K562 (cell line): ENCODE measurements at regions not wholly inside any gene's neighbourhood (a gene's known extent, or its start where the extent isn't known, plus 50 kb on each side); places are given as distances from the start of the nearest gene placed in this dataset.

Source experiments
- FOXK2 ChIP-seq, 2 experiments: fragments of 450-650 bp; IDR thresholded peaks in 1 of 2; conservative IDR thresholded peaks in 1 of 2; 2 replicates each; pipeline ENCODE4 v1.6.1; 2016; ENCODE audit warnings: low read depth in 2 of 2, mild to moderate bottlenecking in 1 of 2
- FOXM1 ChIP-seq, 2 experiments: fragments of 450-650 bp in 1 of 2; sonication (generic) in 1 of 2; formaldehyde crosslinking in 1 of 2; IDR thresholded peaks; 2 replicates each; pipeline versions ENCODE4 v1.6.1 to v1.9.0; 2017 to 2022; ENCODE audit warnings: low read depth in 2 of 2, mild to moderate bottlenecking in 2 of 2, missing genetic modification reagents in 1 of 2, moderate library complexity in 1 of 2
- JUNB ChIP-seq: fragments of 450-650 bp; formaldehyde crosslinking; conservative IDR thresholded peaks from 2 replicates; pipeline ENCODE4 v1.4.0; 2020; ENCODE audit warnings: mild to moderate bottlenecking
- POLR2A ChIP-seq: fragments of 450-650 bp; conservative IDR thresholded peaks from 2 replicates; pipeline ENCODE4 v1.6.1; 2016
- ZBTB7A ChIP-seq: IDR thresholded peaks from 2 replicates; pipeline ENCODE4 v1.6.1; 2011; ENCODE audit warnings: low read depth, mild to moderate bottlenecking, low read length, moderate library complexity, borderline replicate concordance; ENCODE audit not compliant: control insufficient read depth
- TF ChIP-seq, protein P1 (sequence below): sonication (generic); formaldehyde crosslinking; IDR thresholded peaks from 2 replicates; pipeline ENCODE4 v1.4.0; 2020; ENCODE audit warnings: mild to moderate bottlenecking, missing genetic modification reagents
- TF ChIP-seq, protein P2 (sequence below), 3 experiments: IDR thresholded peaks in 2 of 3; conservative IDR thresholded peaks in 1 of 3; 2 replicates each; pipeline ENCODE4 v1.5.1; 2011 to 2012; ENCODE audit warnings: low read length in 3 of 3, mild to moderate bottlenecking in 3 of 3, control low read depth in 2 of 3, improper control_type of control experiment in 1 of 3, inconsistent platforms in 1 of 3, low read depth in 1 of 3, mixed read lengths in 1 of 3, moderate library complexity in 1 of 3; ENCODE audit not compliant: insufficient read depth in 2 of 3
- TF ChIP-seq, protein P3 (sequence below): IDR thresholded peaks from 2 replicates; pipeline ENCODE4 v1.6.1; 2016; ENCODE audit warnings: missing genetic modification characterization, missing compliant biosample characterization

DNA sequence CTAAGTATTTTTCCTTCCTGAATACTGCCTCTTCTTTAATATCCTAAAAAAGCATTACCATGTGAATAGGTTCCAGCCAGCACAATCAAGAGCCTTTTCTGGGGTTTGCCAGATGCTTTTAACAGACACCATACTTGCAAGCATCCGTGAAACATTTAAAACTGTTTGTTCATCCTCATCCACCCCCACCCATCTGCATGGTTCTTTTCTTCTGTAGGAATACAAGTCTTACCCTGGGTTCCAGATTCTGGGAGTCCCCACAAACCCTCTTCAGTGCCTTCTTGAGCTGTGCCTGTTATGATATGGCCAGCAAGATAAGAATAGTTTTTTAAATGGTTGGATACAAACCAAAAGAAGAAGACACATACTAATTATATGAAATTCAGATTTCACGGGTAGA, 354.9 kb upstream of the PLXNA2 start:
- TF ChIP-seq, protein P1, sequence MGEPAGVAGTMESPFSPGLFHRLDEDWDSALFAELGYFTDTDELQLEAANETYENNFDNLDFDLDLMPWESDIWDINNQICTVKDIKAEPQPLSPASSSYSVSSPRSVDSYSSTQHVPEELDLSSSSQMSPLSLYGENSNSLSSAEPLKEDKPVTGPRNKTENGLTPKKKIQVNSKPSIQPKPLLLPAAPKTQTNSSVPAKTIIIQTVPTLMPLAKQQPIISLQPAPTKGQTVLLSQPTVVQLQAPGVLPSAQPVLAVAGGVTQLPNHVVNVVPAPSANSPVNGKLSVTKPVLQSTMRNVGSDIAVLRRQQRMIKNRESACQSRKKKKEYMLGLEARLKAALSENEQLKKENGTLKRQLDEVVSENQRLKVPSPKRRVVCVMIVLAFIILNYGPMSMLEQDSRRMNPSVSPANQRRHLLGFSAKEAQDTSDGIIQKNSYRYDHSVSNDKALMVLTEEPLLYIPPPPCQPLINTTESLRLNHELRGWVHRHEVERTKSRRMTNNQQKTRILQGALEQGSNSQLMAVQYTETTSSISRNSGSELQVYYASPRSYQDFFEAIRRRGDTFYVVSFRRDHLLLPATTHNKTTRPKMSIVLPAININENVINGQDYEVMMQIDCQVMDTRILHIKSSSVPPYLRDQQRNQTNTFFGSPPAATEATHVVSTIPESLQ, result no peak
- TF ChIP-seq, protein P2, sequence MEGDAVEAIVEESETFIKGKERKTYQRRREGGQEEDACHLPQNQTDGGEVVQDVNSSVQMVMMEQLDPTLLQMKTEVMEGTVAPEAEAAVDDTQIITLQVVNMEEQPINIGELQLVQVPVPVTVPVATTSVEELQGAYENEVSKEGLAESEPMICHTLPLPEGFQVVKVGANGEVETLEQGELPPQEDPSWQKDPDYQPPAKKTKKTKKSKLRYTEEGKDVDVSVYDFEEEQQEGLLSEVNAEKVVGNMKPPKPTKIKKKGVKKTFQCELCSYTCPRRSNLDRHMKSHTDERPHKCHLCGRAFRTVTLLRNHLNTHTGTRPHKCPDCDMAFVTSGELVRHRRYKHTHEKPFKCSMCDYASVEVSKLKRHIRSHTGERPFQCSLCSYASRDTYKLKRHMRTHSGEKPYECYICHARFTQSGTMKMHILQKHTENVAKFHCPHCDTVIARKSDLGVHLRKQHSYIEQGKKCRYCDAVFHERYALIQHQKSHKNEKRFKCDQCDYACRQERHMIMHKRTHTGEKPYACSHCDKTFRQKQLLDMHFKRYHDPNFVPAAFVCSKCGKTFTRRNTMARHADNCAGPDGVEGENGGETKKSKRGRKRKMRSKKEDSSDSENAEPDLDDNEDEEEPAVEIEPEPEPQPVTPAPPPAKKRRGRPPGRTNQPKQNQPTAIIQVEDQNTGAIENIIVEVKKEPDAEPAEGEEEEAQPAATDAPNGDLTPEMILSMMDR (IDR thresholded peaks at IDR 0.05 in 2 of 3, conservative IDR thresholded peaks at IDR 0.05 in 1 of 3; ENCODE audit: insufficient read depth in 2 of 3, low read depth in 1 of 3, low read length in 3 of 3), result no peak
- TF ChIP-seq POLR2A (no peak), JUNB (no peak), ZBTB7A (no peak), FOXK2 (conservative IDR thresholded peaks at IDR 0.05 in 1 of 2, IDR thresholded peaks at IDR 0.05 in 1 of 2; ENCODE audit: low read depth in 2 of 2) (no peak), FOXM1 (IDR thresholded peaks at IDR 0.05; ENCODE audit: low read depth) (no peak), FOXM1 (CRISPR knock-in tag; IDR thresholded peaks at IDR 0.05; ENCODE audit: low read depth) (no peak)
- TF ChIP-seq, protein P3, sequence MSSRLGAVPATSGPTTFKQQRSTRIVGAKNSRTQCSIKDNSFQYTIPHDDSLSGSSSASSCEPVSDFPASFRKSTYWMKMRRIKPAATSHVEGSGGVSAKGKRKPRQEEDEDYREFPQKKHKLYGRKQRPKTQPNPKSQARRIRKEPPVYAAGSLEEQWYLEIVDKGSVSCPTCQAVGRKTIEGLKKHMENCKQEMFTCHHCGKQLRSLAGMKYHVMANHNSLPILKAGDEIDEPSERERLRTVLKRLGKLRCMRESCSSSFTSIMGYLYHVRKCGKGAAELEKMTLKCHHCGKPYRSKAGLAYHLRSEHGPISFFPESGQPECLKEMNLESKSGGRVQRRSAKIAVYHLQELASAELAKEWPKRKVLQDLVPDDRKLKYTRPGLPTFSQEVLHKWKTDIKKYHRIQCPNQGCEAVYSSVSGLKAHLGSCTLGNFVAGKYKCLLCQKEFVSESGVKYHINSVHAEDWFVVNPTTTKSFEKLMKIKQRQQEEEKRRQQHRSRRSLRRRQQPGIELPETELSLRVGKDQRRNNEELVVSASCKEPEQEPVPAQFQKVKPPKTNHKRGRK (tag), result no peak
